SK-N-SH (cell line): ENCODE measurements at regions not wholly inside any gene's neighbourhood (a gene's known extent, or its start where the extent isn't known, plus 50 kb on each side); places are given as distances from the start of the nearest gene placed in this dataset.

Experiments used
- CTCF ChIA-PET: fragments of 300-600, 350-600 bp; formaldehyde crosslinking; extraction: SDS; loops from one replicate; lab custom pipeline; 2021; lab: Yijun Ruan, JAX
- POLR2A ChIA-PET: fragments of 350-600 bp; sonication (Branson Sonifier 250); formaldehyde crosslinking; extraction: SDS; loops from one replicate; lab custom pipeline; 2020; ENCODE audit warnings: antibody characterized with exemption, inconsistent platforms; lab: Yijun Ruan, JAX
- DNase-seq: peaks from one replicate; pipeline ENCODE4 v3.0.0; 2012
- H2AFZ ChIP-seq: fragments of 200-600 bp; sonication (generic); 2 replicates; pipeline ENCODE4 v1.8.1; 2016; ENCODE audit warnings: antibody characterized with exemption, mild to moderate bottlenecking, low read depth
- H3F3A ChIP-seq: fragments of 200-600 bp; sonication (generic); replicated peaks from 2 replicates; pipeline ENCODE3; 2016; ENCODE audit warnings: antibody characterized with exemption, mild to moderate bottlenecking; ENCODE audit not compliant: insufficient read depth
- H3K27ac ChIP-seq, 2 experiments: fragments of 200-500 bp in 1 of 2; fragments of 200-600 bp in 1 of 2; sonication (Bioruptor generic) in 1 of 2; sonication (generic), shearing (Covaris generic) in 1 of 2; 2 replicates each; pipeline versions ENCODE4 v1.5.1 to v1.6.1; 2014 to 2016; ENCODE audit warnings: low read depth in 2 of 2, inconsistent platforms in 1 of 2, low read length in 1 of 2, mild to moderate bottlenecking in 1 of 2, mixed read lengths in 1 of 2
- H3K27me3 ChIP-seq: fragments of 200-600 bp; sonication (generic), shearing (Covaris generic); 2 replicates; pipeline ENCODE4 v1.6.1; 2016; ENCODE audit warnings: mixed run types; ENCODE audit not compliant: insufficient read depth
- H3K36me3 ChIP-seq, 2 experiments: fragments of 200-500 bp in 1 of 2; fragments of 200-600 bp in 1 of 2; sonication (Bioruptor generic) in 1 of 2; sonication (generic) in 1 of 2; replicated peaks in 1 of 2; 2 replicates each; pipeline versions ENCODE3 to v1.5.1; 2014 to 2016; ENCODE audit warnings: low read length in 1 of 2, mild to moderate bottlenecking in 1 of 2; ENCODE audit not compliant: insufficient read depth in 2 of 2, control insufficient read depth in 1 of 2
- H3K4me1 ChIP-seq, 2 experiments: fragments of 200-500 bp in 1 of 2; fragments of 200-600 bp in 1 of 2; sonication (Bioruptor generic) in 1 of 2; sonication (generic), shearing (Covaris generic) in 1 of 2; 2 replicates each; pipeline versions ENCODE4 v1.5.1 to v1.6.1; 2014 to 2016; ENCODE audit warnings: low read depth in 1 of 2, low read length in 1 of 2, mixed run types in 1 of 2; ENCODE audit not compliant: insufficient read depth in 2 of 2, control insufficient read depth in 1 of 2
- H3K4me2 ChIP-seq: fragments of 200-600 bp; sonication (generic), shearing (Covaris generic); 2 replicates; pipeline ENCODE4 v1.6.1; 2017; ENCODE audit warnings: mixed run types
- H3K4me3 ChIP-seq, 2 experiments: fragments of 200-500 bp in 1 of 2; fragments of 200-600 bp in 1 of 2; sonication (Bioruptor generic) in 1 of 2; sonication (generic), shearing (Covaris generic) in 1 of 2; 2 replicates each; pipeline versions ENCODE4 v1.5.1 to v1.8.1; 2014 to 2016; ENCODE audit warnings: low read depth in 2 of 2, inconsistent platforms in 1 of 2, low read length in 1 of 2, mild to moderate bottlenecking in 1 of 2, mixed read lengths in 1 of 2, moderate library complexity in 1 of 2
- H3K79me2 ChIP-seq: fragments of 200-600 bp; sonication (generic); 2 replicates; pipeline ENCODE4 v1.8.1; 2017; ENCODE audit warnings: mild to moderate bottlenecking; ENCODE audit not compliant: insufficient read depth
- H3K9ac ChIP-seq: fragments of 200-600 bp; sonication (generic); 2 replicates; pipeline ENCODE4 v1.6.1; 2017; ENCODE audit warnings: mixed run types
- H3K9me2 ChIP-seq: fragments of 200-600 bp; sonication (generic); 2 replicates; pipeline ENCODE4 v1.6.1; 2017; ENCODE audit warnings: mixed run types
- H3K9me3 ChIP-seq: fragments of 200-600 bp; sonication (generic); 2 replicates; pipeline ENCODE4 v1.6.1; 2017; ENCODE audit warnings: mixed run types, mild to moderate bottlenecking, moderate library complexity
- H4K20me1 ChIP-seq: fragments of 200-600 bp; sonication (generic); 2 replicates; pipeline ENCODE4 v1.6.1; 2017; ENCODE audit warnings: mild to moderate bottlenecking, mixed run types; ENCODE audit not compliant: insufficient read depth
- CHD2 ChIP-seq: fragments of 150-350 bp; IDR thresholded peaks from 2 replicates; pipeline ENCODE4 v1.6.1; 2018; ENCODE audit warnings: low read length; ENCODE audit not compliant: partially characterized antibody
- EP300 ChIP-seq, 2 experiments: IDR thresholded peaks; 2 replicates each; pipeline versions ENCODE4 v1.4.0 to v1.6.1; 2012; ENCODE audit warnings: borderline replicate concordance in 1 of 2, low read depth in 1 of 2, low read length in 1 of 2
- EZH2phosphoT487 ChIP-seq: fragments of 200-600 bp; sonication (generic); IDR thresholded peaks from 2 replicates; pipeline ENCODE4 v1.6.1; 2017; ENCODE audit warnings: low read depth, mixed run types, mild to moderate bottlenecking, antibody characterized with exemption, moderate library complexity, borderline replicate concordance
- FOSL2 ChIP-seq: IDR thresholded peaks from 2 replicates; pipeline ENCODE4 v1.4.0; 2012; ENCODE audit warnings: low read depth, mild to moderate bottlenecking, moderate library complexity, borderline replicate concordance
- GABPA ChIP-seq: IDR thresholded peaks from 2 replicates; pipeline ENCODE4 v1.4.0; 2012; ENCODE audit warnings: low read depth, mild to moderate bottlenecking
- JUND ChIP-seq: IDR thresholded peaks from 2 replicates; pipeline ENCODE4 v1.4.0; 2012
- MAX ChIP-seq: IDR thresholded peaks from 2 replicates; pipeline ENCODE4 v1.4.0; 2012; ENCODE audit warnings: low read depth
- MEF2A ChIP-seq: IDR thresholded peaks from 2 replicates; pipeline ENCODE4 v1.4.0; 2012; ENCODE audit warnings: low read depth, borderline replicate concordance
- NFIC ChIP-seq: IDR thresholded peaks from 2 replicates; pipeline ENCODE4 v1.4.0; 2012; ENCODE audit warnings: borderline replicate concordance
- NRF1 ChIP-seq: IDR thresholded peaks from 2 replicates; pipeline ENCODE4 v1.6.1; 2012; ENCODE audit warnings: low read depth, mild to moderate bottlenecking, low read length
- PBX3 ChIP-seq: IDR thresholded peaks from 2 replicates; pipeline ENCODE4; 2012
- RFX5 ChIP-seq: IDR thresholded peaks from 2 replicates; pipeline ENCODE4 v1.6.1; 2012; ENCODE audit warnings: mild to moderate bottlenecking, improper control_type of control experiment, low read length
- RXRA ChIP-seq: IDR thresholded peaks from 2 replicates; pipeline ENCODE4 v1.4.0; 2012; ENCODE audit warnings: low read depth, mild to moderate bottlenecking, borderline replicate concordance
- TAF1 ChIP-seq: IDR thresholded peaks from 2 replicates; pipeline ENCODE4 v1.6.1; 2012; ENCODE audit warnings: low read depth, mild to moderate bottlenecking, low read length, moderate library complexity, borderline replicate concordance
- TCF12 ChIP-seq: IDR thresholded peaks from 2 replicates; pipeline ENCODE4 v1.4.0; 2012
- TEAD4 ChIP-seq: IDR thresholded peaks from 2 replicates; pipeline ENCODE4 v1.4.0; 2012; ENCODE audit warnings: mild to moderate bottlenecking, borderline replicate concordance; ENCODE audit not compliant: insufficient read depth
- YY1 ChIP-seq: IDR thresholded peaks from 2 replicates; pipeline ENCODE4 v1.4.0; 2012; ENCODE audit warnings: low read depth, mild to moderate bottlenecking
- WGBS: methylation state at CpG from one replicate; pipeline ENCODE4 v1.1.6; 2017; ENCODE audit warnings: low lambda C conversion rate; 5-methylcytosine and 5-hydroxymethylcytosine counted together
- TF ChIP-seq, protein P1 (sequence below): IDR thresholded peaks from 2 replicates; pipeline ENCODE4 v1.4.0; 2012; ENCODE audit warnings: low read depth, borderline replicate concordance
- TF ChIP-seq, protein P2 (sequence below): fragments of 150-350 bp; IDR thresholded peaks from 2 replicates; pipeline ENCODE4 v1.6.1; 2016; ENCODE audit warnings: mild to moderate bottlenecking, low read depth, low read length

DNA sequence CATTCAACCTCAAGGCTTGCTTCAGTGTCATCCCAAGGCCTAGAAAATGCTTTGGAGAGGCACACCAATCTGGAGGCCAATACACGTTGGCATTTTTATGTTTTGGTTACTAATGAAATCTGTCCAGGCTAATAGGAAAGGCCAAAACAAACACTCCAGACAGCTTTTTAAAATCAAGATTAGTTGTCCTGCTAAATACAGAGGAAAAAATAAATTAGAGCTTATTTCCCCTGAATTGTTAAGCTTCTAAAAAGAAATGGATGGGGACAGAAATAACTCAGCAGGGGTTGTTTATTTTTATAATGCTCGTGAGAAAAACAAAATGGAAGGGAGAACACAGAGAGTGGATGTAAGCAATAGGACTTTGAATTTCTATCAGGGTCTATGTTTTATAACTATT lies 438.5 kb upstream of the LRRC4C start (continued):
- TF ChIP-seq PBX3 (no peak), RXRA (no peak), FOSL2 (no peak)
- TF ChIP-seq, all 33 proteins: peak for 0

- Histone ChIP-seq H3K27me3 (no peaks in the 10 kb centered on the region), H3K27ac (no peak overlapping the region), H3K4me2 (no peak overlapping the region), H3F3A (no peaks in the 10 kb centered on the region), H3K79me2 (no peaks in the 10 kb centered on the region), H2AFZ (no peak overlapping the region), H4K20me1 (no peaks in the 10 kb centered on the region), H3K36me3 (no peaks in the 10 kb centered on the region), H3K9me3 (peaks cover 3% of the 10 kb centered on the region; the same call in 1 of the 2 replicates), H3K4me3 (no peak overlapping the region), H3K9ac (no peak overlapping the region), H3K4me1 (no peaks in the 10 kb centered on the region), H3K9me2 (no peaks in the 10 kb centered on the region)
- no peak for DNase-seq
- POLR2A ChIA-PET = no interaction called here
- TF ChIP-seq TAF1 = no peak
- no peak for TF ChIP-seq EP300 (IDR thresholded peaks at IDR 0.05; ENCODE audit: borderline replicate concordance in 1 of 2, low read depth in 1 of 2, low read length in 1 of 2)
- TF ChIP-seq YY1 = no peak
- TF ChIP-seq GABPA = no peak
- no peak for TF ChIP-seq TEAD4
- TF ChIP-seq, protein P1, sequence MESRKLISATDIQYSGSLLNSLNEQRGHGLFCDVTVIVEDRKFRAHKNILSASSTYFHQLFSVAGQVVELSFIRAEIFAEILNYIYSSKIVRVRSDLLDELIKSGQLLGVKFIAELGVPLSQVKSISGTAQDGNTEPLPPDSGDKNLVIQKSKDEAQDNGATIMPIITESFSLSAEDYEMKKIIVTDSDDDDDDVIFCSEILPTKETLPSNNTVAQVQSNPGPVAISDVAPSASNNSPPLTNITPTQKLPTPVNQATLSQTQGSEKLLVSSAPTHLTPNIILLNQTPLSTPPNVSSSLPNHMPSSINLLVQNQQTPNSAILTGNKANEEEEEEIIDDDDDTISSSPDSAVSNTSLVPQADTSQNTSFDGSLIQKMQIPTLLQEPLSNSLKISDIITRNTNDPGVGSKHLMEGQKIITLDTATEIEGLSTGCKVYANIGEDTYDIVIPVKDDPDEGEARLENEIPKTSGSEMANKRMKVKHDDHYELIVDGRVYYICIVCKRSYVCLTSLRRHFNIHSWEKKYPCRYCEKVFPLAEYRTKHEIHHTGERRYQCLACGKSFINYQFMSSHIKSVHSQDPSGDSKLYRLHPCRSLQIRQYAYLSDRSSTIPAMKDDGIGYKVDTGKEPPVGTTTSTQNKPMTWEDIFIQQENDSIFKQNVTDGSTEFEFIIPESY = no peak
- TF ChIP-seq PBX3 = no peak
- TF ChIP-seq NFIC = no peak
- no peak for TF ChIP-seq RFX5
- TF ChIP-seq JUND = no peak
- TF ChIP-seq NRF1 = no peak
- TF ChIP-seq EZH2phosphoT487 = no peak
- no peak for TF ChIP-seq CHD2
- no peak for TF ChIP-seq MEF2A
- TF ChIP-seq MAX = no peak
- TF ChIP-seq TCF12 = no peak
- TF ChIP-seq RXRA = no peak
- TF ChIP-seq, protein P2, sequence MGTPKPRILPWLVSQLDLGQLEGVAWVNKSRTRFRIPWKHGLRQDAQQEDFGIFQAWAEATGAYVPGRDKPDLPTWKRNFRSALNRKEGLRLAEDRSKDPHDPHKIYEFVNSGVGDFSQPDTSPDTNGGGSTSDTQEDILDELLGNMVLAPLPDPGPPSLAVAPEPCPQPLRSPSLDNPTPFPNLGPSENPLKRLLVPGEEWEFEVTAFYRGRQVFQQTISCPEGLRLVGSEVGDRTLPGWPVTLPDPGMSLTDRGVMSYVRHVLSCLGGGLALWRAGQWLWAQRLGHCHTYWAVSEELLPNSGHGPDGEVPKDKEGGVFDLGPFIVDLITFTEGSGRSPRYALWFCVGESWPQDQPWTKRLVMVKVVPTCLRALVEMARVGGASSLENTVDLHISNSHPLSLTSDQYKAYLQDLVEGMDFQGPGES = no peak
- CTCF ChIA-PET = no interaction called here
- WGBS = 39% methylated on average over 4 of the region's 5 CpGs
Observed at GRCh38 chr11:41917900-41918299, 458.4 kb upstream of the LRRC4C start.
